ENCODE measurements at regions not wholly inside any gene's neighbourhood (a gene's known extent, or its start where the extent isn't known, plus 50 kb on each side); places are given as distances from the start of the nearest gene placed in this dataset.

DNA sequence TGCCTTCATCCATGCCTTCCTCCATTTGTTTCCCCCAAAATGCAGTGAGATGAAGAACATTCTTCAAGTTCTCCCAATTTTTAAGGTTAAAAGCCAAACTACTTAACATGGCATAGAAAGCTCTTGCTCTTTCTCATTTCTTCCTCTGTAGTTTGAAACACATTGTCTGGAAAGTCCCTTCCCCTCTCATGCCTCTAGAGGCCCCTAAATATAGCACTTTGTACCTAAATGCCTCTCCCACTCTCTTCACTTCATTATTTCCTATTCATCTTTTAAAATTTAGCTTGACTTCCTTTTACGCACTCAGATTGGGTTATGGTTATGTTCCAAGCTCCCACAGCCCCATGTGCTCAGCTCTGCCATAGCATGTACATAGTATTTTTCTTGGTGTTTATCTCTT, 389.3 kb downstream of the HDGFL1 start:
- no peak for TF ChIP-seq POLR2AphosphoS5 (IDR thresholded peaks at IDR 0.05; ENCODE audit: insufficient read depth, low read depth, low read length)
- TF ChIP-seq POLR2A (IDR thresholded peaks at IDR 0.05; ENCODE audit: low read depth, low read length), result no peak
- TF ChIP-seq, protein P1, sequence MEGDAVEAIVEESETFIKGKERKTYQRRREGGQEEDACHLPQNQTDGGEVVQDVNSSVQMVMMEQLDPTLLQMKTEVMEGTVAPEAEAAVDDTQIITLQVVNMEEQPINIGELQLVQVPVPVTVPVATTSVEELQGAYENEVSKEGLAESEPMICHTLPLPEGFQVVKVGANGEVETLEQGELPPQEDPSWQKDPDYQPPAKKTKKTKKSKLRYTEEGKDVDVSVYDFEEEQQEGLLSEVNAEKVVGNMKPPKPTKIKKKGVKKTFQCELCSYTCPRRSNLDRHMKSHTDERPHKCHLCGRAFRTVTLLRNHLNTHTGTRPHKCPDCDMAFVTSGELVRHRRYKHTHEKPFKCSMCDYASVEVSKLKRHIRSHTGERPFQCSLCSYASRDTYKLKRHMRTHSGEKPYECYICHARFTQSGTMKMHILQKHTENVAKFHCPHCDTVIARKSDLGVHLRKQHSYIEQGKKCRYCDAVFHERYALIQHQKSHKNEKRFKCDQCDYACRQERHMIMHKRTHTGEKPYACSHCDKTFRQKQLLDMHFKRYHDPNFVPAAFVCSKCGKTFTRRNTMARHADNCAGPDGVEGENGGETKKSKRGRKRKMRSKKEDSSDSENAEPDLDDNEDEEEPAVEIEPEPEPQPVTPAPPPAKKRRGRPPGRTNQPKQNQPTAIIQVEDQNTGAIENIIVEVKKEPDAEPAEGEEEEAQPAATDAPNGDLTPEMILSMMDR (IDR thresholded peaks at IDR 0.05; ENCODE audit: extremely low read depth in 1 of 2, insufficient read depth in 1 of 2, low read depth in 1 of 2, low read length in 2 of 2), result no peak
- no peak for TF ChIP-seq GATA2 (IDR thresholded peaks at IDR 0.05; ENCODE audit: insufficient read depth, insufficient read length, low read depth, low read length)
- no peak for TF ChIP-seq JUN (IDR thresholded peaks at IDR 0.05; ENCODE audit: borderline replicate concordance, insufficient read depth, insufficient read length, low read depth)
